ENCODE measurements at regions not wholly inside any gene's neighbourhood (a gene's known extent, or its start where the extent isn't known, plus 50 kb on each side); places are given as distances from the start of the nearest gene placed in this dataset.

- DNase-seq: no peak
Measured at GRCh38 chr3:148240351-148240750, 457.4 kb upstream of the AGTR1 start.

GRCh38 chr3:148243609-148244008 lies 454.1 kb upstream of the AGTR1 start:
- DNase-seq: no peak

- DNase-seq: no peak
Measured at GRCh38 chr3:148246291-148246923, 451.3 kb upstream of the AGTR1 start.

GRCh38 chr3:148253713-148254112 lies 444.0 kb upstream of the AGTR1 start:
- no peak for DNase-seq

GRCh38 chr3:148254402-148254801 lies 443.3 kb upstream of the AGTR1 start:
- DNase-seq: no peak

- no peak for DNase-seq
Measured at GRCh38 chr3:148255981-148256969, 441.4 kb upstream of the AGTR1 start.

GRCh38 chr3:148262980-148263379 lies 434.7 kb upstream of the AGTR1 start:
- DNase-seq: no peak

- no peak for DNase-seq
Measured at GRCh38 chr3:148265841-148266240, 431.9 kb upstream of the AGTR1 start.

GRCh38 chr3:148266341-148266740 lies 431.4 kb upstream of the AGTR1 start:
- no peak for DNase-seq

- DNase-seq: no peak
Measured at GRCh38 chr3:148269816-148270215, 427.9 kb upstream of the AGTR1 start.

GRCh38 chr3:148280623-148281242 lies 417.0 kb upstream of the AGTR1 start:
- no peak for DNase-seq

- no peak for DNase-seq
Measured at GRCh38 chr3:148289159-148289558, 408.5 kb upstream of the AGTR1 start.

- no peak for DNase-seq
Measured at GRCh38 chr3:148297013-148297412, 400.7 kb upstream of the AGTR1 start.

- DNase-seq: no peak
Measured at GRCh38 chr3:148307443-148307843, 390.3 kb upstream of the AGTR1 start.

- DNase-seq: no peak
Measured at GRCh38 chr3:148309390-148310035, 388.2 kb upstream of the AGTR1 start.

- DNase-seq: no peak
Measured at GRCh38 chr3:148315756-148316155, 381.9 kb upstream of the AGTR1 start.

- DNase-seq: no peak
Measured at GRCh38 chr3:148318240-148318639, 379.5 kb upstream of the AGTR1 start.

- DNase-seq: no peak
Measured at GRCh38 chr3:148319161-148319915, 378.4 kb upstream of the AGTR1 start.

- no peak for DNase-seq
Measured at GRCh38 chr3:148319960-148320359, 377.7 kb upstream of the AGTR1 start.

- no peak for DNase-seq
Measured at GRCh38 chr3:148329481-148330235, 368.0 kb upstream of the AGTR1 start.

GRCh38 chr3:148330542-148330941 lies 367.2 kb upstream of the AGTR1 start:
- no peak for DNase-seq

Measured in islet precursor cell (in vitro differentiated cells).